ENCODE measurements at regions not wholly inside any gene's neighbourhood (a gene's known extent, or its start where the extent isn't known, plus 50 kb on each side); places are given as distances from the start of the nearest gene placed in this dataset.

DNA sequence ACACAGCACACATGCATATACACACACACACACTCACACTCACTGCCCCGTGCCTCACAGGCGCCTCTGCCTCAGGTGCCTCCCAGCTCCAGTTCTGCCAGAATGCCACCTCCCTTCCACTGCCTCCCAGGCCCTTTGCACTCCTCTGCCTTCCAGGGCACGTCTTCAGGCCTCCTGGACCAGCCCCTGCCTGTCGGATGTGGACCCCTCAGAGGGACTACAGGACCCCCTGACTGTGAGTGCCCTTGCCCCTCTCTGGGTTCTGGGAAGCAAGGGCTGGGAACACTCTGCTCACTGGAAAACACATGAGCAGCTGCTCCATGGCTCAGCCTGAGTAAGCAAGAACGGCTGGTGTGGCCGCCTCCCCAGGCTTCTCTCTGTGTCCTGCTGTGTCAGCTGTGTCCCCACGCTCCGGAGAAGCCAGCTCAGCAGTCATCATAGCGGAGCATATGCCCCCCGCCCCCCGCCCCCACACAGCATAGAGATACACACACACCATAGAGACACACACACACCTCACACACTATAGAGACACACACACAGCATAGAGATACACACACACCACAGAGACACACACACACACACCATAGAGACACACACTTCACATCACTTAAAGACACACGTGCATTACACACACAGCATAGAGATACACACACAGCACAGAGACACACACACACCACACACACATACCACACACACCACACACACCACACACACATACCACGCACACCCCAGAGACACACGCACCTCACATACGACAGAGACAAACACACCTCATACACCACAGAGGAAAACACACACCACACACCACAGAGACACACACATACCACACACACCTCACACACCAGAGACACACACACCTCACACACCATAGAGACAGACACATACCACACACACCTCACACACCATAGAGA lies 271.3 kb downstream of the CYRIA start:
- TF ChIP-seq, protein P1, sequence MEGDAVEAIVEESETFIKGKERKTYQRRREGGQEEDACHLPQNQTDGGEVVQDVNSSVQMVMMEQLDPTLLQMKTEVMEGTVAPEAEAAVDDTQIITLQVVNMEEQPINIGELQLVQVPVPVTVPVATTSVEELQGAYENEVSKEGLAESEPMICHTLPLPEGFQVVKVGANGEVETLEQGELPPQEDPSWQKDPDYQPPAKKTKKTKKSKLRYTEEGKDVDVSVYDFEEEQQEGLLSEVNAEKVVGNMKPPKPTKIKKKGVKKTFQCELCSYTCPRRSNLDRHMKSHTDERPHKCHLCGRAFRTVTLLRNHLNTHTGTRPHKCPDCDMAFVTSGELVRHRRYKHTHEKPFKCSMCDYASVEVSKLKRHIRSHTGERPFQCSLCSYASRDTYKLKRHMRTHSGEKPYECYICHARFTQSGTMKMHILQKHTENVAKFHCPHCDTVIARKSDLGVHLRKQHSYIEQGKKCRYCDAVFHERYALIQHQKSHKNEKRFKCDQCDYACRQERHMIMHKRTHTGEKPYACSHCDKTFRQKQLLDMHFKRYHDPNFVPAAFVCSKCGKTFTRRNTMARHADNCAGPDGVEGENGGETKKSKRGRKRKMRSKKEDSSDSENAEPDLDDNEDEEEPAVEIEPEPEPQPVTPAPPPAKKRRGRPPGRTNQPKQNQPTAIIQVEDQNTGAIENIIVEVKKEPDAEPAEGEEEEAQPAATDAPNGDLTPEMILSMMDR (IDR thresholded peaks at IDR 0.05), result no peak
- no peak for DNase-seq (ENCODE audit: low spot score)
- H3K4me3 ChIP-seq, result no peak overlapping the region
- H3K4me1 ChIP-seq, result no peaks in the 10 kb centered on the region
- H3K9me3 ChIP-seq, result no peaks in the 10 kb centered on the region
- no peaks in the 10 kb centered on the region for H3K36me3 ChIP-seq
- H3K27me3 ChIP-seq, result no peaks in the 10 kb centered on the region
- H3K27ac ChIP-seq, result no peak overlapping the region

DNA sequence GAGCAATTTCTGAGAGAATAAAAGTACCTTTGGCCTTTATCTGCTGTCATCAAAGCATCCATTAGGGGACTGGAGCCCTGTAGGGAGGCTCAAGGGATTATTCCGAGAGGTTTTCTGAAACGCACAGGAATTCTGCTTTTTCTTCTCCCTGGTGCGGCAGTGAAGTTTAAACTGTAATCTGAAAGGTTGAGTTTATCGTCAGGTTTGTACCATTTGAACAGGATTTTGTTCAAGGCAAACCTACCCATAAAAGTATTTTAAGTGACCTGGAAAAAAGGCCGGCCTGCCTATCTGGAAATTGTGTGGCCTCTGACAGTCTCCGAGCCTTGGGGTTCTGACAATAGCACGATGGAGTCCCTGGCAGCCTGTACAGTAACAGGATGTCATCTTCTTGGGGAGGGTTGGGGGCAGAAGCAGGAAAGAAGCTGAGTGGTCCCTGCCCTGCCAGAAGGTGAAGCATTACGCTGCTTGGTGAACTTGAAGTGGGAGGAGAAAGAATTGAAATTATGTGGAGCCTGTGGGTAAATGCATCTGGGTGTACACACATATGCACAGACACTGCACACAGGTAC lies 272.0 kb downstream of the CYRIA start:
- Histone ChIP-seq H3K27me3 (no peaks in the 10 kb centered on the region), H3K27ac (no peak overlapping the region), H3K9me3 (no peaks in the 10 kb centered on the region), H3K4me3 (no peak overlapping the region), H3K36me3 (no peaks in the 10 kb centered on the region), H3K4me1 (no peaks in the 10 kb centered on the region)
- TF ChIP-seq, protein P1 (IDR thresholded peaks at IDR 0.05), result no peak
- no peak for DNase-seq (ENCODE audit: low spot score)

DNA sequence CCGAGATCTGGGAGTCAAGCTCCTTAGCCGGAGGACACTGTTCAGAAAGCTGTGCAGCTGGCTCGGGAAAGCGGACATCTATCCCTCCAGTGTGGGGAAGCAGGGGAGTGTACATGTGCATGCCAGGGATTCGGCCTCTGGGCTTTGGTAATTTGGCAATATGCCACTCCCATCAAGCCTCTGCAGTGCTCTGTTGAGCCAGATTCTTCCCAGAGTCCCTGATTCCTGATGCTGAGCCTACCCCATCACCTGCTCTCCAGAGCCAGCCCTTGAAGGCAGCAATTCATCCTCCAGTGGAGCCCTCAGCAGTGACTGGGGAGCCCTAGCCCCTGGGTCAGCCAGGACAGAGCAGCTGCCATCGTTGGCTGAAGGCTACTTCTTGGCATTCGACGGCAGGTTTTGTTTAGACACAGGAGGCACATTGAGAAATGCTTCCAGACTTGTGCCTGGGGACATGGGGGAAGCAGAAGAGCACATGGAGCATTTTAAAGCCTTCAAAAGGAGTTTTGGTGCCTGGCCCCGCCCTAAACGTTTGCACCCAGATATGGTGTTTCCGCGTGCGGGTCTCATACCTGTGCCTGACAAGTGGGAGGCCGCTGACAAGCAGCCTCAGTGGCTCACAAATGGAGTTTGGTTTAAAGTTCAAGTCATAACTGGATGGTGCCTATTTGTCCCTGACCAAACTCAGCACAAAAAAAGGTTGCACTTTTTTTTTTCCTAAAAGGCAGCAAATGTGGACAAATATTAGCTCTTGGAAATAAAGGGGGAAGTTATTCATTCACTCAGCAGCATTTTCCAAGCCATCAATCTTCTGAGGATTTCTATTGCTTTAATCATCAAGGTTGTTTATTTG lies 272.8 kb downstream of the CYRIA start:
- no peak overlapping the region for H3K27ac ChIP-seq
- DNase-seq (ENCODE audit: low spot score), result no peak
- H3K4me1 ChIP-seq, result no peaks in the 10 kb centered on the region
- no peaks in the 10 kb centered on the region for H3K27me3 ChIP-seq
- TF ChIP-seq, protein P1 (IDR thresholded peaks at IDR 0.05), result no peak
- no peak overlapping the region for H3K4me3 ChIP-seq
- no peaks in the 10 kb centered on the region for H3K9me3 ChIP-seq
- no peaks in the 10 kb centered on the region for H3K36me3 ChIP-seq

DNA sequence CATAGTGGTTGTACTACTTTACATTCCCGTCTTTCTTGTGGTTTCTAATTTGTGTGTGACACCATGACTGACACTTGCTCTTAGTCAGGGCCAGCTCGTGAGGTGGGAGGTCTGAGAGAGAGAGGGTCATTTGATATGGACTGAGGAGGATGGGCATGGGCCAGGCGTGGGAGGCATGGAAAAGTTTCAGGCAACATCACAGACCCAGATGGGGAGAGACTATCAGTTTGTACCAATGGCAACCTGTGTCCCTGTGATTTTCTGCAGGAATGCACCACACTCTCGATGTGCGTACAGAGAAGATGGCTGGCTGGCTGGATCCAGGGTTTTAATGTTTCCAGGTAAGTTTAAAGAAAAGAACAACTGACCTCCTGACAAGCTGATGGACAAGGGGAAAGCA lies 273.6 kb downstream of the CYRIA start:
- H3K36me3 ChIP-seq, result no peaks in the 10 kb centered on the region
- no peaks in the 10 kb centered on the region for H3K4me1 ChIP-seq
- no peak overlapping the region for H3K4me3 ChIP-seq
- H3K27me3 ChIP-seq, result no peaks in the 10 kb centered on the region
- TF ChIP-seq, protein P1 (IDR thresholded peaks at IDR 0.05), result no peak
- H3K27ac ChIP-seq, result no peak overlapping the region
- DNase-seq (ENCODE audit: low spot score), result no peak
- H3K9me3 ChIP-seq, result no peaks in the 10 kb centered on the region

DNA sequence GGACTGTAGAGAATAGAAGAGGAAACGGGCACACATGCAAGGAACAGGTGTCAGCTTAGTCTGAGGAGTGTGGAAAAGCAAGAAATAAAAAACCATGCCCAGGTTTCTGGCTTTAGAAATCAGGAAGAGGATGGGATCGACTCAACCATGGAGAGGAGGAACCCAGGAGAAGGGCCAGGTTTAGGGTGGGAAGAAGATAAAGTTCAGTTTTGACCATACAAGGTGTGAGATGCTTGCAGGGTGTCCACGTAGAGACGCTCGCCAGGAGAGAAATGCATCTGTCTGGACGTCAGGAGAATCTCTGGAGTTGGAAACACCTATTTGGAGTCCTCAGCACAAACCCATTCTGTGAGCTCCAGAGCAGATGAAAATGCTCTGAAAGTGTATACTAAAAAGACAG lies 275.1 kb downstream of the CYRIA start:
- DNase-seq (ENCODE audit: low spot score), result no peak
- Histone ChIP-seq H3K27me3 (no peaks in the 10 kb centered on the region), H3K4me1 (peaks cover 0 to 11% of the 10 kb centered on the region in 2 donors), H3K27ac (no peak overlapping the region), H3K9me3 (no peaks in the 10 kb centered on the region), H3K36me3 (no peaks in the 10 kb centered on the region), H3K4me3 (no peak overlapping the region)
- TF ChIP-seq, protein P1 (IDR thresholded peaks at IDR 0.05), result no peak
